ENCODE measurements at regions not wholly inside any gene's neighbourhood (a gene's known extent, or its start where the extent isn't known, plus 50 kb on each side); places are given as distances from the start of the nearest gene placed in this dataset.

DNA sequence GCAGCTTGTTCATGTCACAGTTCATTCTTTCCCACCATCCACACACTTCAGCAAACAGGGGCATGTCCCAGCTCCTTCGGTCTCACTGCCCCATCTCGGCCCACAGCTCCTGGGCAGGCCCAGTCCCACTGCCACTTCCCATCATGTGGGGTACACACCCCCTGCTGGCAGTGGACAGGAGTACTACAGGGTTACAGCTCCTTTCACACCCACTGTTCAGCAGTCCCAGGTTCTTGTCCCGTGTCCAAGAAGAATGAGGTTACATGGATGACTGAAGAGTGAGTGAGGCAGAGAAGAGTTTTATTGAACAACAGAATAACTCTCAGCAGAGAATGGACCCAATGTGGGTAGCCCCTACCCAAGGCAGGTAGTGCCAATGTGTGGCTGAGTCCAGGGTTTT lies 77.8 kb upstream of the SMLR1 start:
- Histone ChIP-seq H3K4me1 (ENCODE audit: low read depth) (no peaks in the 10 kb centered on the region), H3K9me3 (ENCODE audit: low read depth) (no peaks in the 10 kb centered on the region), H3K27me3 (no peaks in the 10 kb centered on the region), H3K27ac (no peak overlapping the region), H3K4me3 (no peak overlapping the region), H3K36me3 (no peaks in the 10 kb centered on the region)
- DNase-seq (ENCODE audit: low read depth in 1 of 2, low spot score in 1 of 2) = no peak
- TF ChIP-seq, protein P1, sequence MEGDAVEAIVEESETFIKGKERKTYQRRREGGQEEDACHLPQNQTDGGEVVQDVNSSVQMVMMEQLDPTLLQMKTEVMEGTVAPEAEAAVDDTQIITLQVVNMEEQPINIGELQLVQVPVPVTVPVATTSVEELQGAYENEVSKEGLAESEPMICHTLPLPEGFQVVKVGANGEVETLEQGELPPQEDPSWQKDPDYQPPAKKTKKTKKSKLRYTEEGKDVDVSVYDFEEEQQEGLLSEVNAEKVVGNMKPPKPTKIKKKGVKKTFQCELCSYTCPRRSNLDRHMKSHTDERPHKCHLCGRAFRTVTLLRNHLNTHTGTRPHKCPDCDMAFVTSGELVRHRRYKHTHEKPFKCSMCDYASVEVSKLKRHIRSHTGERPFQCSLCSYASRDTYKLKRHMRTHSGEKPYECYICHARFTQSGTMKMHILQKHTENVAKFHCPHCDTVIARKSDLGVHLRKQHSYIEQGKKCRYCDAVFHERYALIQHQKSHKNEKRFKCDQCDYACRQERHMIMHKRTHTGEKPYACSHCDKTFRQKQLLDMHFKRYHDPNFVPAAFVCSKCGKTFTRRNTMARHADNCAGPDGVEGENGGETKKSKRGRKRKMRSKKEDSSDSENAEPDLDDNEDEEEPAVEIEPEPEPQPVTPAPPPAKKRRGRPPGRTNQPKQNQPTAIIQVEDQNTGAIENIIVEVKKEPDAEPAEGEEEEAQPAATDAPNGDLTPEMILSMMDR (IDR thresholded peaks at IDR 0.05; ENCODE audit: low read depth, low read length) = no peak

DNA sequence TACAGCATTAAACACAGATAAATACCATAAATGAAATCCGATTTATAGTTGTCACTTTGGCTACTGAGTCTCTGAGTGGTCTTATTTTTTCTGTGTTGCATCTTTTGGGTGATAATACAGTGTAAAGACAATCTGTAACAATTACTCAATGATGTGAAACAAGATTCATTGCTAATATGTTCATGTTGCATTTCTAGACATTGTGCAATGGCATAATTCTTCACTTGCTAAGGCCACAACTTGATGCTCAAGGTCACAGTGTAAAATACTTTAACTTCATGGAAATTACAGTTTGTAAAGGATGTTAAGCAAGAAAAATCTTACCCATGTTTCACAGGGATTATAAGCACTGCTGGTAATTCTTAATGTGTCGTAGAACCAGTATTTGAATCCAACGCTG lies 74.9 kb upstream of the SMLR1 start:
- DNase-seq (ENCODE audit: low read depth in 1 of 2, low spot score in 1 of 2) = no peak
- H3K36me3 ChIP-seq = no peaks in the 10 kb centered on the region
- TF ChIP-seq, protein P1 (IDR thresholded peaks at IDR 0.05; ENCODE audit: low read depth, low read length) = no peak
- H3K4me3 ChIP-seq = no peak overlapping the region
- no peak overlapping the region for H3K27ac ChIP-seq
- H3K27me3 ChIP-seq = no peaks in the 10 kb centered on the region
- no peaks in the 10 kb centered on the region for H3K4me1 ChIP-seq (ENCODE audit: low read depth)
- H3K9me3 ChIP-seq (ENCODE audit: low read depth) = no peaks in the 10 kb centered on the region

DNA sequence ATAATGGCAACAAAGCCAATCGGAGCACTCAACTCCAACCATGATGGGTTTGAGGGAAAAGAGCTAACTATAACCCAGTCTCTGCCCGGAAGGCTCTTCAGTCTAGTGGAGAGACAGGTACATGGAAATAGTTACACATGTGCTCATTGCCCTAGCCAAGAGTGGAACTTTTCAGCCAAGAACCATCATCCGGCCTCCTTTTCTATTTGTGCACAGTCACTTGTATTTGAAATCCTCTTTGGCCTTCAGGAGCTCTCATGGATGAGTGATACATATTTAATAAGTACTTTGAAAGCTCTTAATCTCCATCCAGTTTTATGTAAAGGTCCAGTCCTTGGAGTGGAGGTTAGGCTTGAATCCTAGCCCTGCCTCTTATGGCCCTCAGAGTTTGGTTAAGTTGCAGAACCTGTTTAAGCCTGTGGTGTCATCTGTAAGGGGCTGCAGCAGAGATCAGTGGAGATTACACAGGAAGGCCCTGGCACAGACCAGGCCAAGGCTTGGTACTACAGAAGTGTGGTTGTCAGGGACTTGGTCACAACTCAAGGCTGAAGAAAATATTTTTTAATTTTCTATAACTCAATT lies 72.3 kb upstream of the SMLR1 start:
- no peak for DNase-seq (ENCODE audit: low read depth in 1 of 2, low spot score in 1 of 2)
- Histone ChIP-seq H3K4me3 (no peak overlapping the region), H3K4me1 (ENCODE audit: low read depth) (no peaks in the 10 kb centered on the region), H3K9me3 (ENCODE audit: low read depth) (no peaks in the 10 kb centered on the region), H3K27ac (no peak overlapping the region), H3K27me3 (no peaks in the 10 kb centered on the region), H3K36me3 (no peaks in the 10 kb centered on the region)
- TF ChIP-seq, protein P1 (IDR thresholded peaks at IDR 0.05; ENCODE audit: low read depth, low read length) = no peak

DNA sequence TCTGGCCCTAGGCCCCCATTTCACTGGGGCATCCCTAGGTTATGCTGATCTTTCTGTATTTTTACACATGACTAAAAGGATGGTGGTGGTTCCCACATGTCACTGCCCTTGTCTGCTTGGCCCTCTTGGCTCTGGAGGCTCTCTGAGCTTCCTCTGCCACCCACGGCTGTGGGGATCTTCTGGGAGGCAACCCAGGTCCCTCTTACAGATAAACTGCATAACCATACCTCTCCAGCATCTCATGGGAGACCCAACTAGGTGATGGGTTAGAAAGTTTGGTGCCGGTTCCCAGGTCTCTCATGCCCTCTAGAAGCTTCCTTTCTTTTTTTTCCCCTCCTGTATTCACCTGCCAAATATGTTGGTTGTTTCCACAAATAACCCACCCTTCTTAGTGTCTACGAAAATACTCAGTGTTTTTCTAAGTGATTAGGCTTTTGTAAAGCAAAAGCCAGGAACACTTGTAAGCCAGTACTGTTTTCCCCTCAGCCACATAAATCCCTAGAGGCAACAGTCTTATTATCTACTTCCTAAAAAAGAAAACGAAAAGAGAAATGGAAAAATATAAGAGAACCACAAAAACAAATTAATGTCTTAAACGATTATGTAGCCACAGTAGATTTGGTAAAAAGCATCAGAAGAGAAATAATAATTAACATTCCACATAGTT lies 71.7 kb upstream of the SMLR1 start:
- no peaks in the 10 kb centered on the region for H3K9me3 ChIP-seq (ENCODE audit: low read depth)
- H3K4me3 ChIP-seq = no peak overlapping the region
- H3K4me1 ChIP-seq (ENCODE audit: low read depth) = no peaks in the 10 kb centered on the region
- H3K36me3 ChIP-seq = no peaks in the 10 kb centered on the region
- H3K27ac ChIP-seq = no peak overlapping the region
- no peak for DNase-seq (ENCODE audit: low read depth in 1 of 2, low spot score in 1 of 2)
- no peaks in the 10 kb centered on the region for H3K27me3 ChIP-seq
- TF ChIP-seq, protein P1 (IDR thresholded peaks at IDR 0.05; ENCODE audit: low read depth, low read length) = no peak

DNA sequence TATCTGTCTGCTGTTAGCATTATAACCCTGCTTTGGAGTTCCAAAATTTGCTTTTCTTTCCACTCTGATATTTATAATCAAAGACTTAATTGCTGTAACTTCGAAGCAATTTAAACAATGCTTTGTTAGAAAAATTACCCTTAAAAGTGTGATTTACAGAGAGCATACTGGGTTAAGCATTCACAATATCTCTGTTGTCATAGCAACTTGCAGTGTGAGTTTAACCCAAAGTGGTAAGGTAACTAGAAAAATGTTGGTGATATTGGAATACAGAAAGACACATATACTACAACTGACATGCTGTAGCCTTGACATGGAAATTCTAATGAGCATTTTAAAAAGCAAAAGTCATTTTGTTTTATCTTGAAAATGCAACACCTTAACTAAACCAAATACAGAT lies 70.4 kb upstream of the SMLR1 start:
- Histone ChIP-seq H3K27me3 (no peaks in the 10 kb centered on the region), H3K4me1 (ENCODE audit: low read depth) (no peaks in the 10 kb centered on the region), H3K4me3 (no peak overlapping the region), H3K27ac (no peak overlapping the region), H3K36me3 (no peaks in the 10 kb centered on the region), H3K9me3 (ENCODE audit: low read depth) (no peaks in the 10 kb centered on the region)
- no peak for DNase-seq (ENCODE audit: low read depth in 1 of 2, low spot score in 1 of 2)
- TF ChIP-seq, protein P1 (IDR thresholded peaks at IDR 0.05; ENCODE audit: low read depth, low read length) = no peak
